GM21825 (cell line): ENCODE measurements at regions not wholly inside any gene's neighbourhood (a gene's known extent, or its start where the extent isn't known, plus 50 kb on each side); places are given as distances from the start of the nearest gene placed in this dataset.
A peak's percentile ranks its signal among the peaks of the same experiment; 100 is the strongest.
"Not testable (repeated sequence)": the region's sequence is repeated elsewhere in the genome, so short reads cannot be mapped to it uniquely, and the experiment has no call there.

Experiments
- ATAC-seq: cut with Tn5 transposase; IDR thresholded peaks from one replicate; pipeline ENCODE4 v1.9.1; 2021; ENCODE audit warnings: mild to moderate bottlenecking, moderate library complexity; ENCODE audit not compliant: unreplicated experiment

DNA sequence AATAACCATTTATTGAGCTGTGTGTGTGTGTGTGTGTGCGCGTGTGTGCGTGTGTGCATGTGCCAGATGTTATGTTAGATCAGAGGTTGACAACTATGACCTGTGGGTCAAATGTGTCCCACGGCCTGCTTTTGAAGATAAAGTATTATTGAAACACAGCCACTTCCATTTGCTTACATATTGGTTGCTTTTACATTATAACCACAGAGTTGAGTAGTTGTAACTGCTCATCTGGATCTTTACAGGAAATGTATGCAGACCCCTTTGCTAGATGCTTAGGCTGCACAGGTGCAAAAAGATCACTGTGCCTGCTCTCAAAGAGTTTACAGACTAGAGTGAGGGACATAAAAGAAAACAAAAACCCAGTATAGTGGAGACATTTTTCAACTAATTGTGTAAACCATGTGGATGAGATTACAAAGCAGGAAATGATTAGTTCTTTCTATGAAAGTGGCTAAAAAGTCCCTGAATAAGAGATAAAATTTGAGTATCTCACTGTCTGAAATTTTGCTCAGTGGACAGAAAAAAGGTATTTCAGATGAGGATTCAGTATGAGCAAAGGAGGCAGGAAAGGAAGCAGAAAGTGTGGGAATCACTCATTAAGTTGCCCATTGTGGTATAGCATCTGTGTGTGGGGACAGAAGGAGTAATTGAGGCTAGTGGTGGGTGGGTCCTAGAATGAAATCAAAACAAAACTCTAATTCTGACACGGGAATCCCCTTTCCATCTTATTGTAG lies 188.4 kb downstream of the PAH start:
- ATAC-seq: peak; percentile 48

DNA sequence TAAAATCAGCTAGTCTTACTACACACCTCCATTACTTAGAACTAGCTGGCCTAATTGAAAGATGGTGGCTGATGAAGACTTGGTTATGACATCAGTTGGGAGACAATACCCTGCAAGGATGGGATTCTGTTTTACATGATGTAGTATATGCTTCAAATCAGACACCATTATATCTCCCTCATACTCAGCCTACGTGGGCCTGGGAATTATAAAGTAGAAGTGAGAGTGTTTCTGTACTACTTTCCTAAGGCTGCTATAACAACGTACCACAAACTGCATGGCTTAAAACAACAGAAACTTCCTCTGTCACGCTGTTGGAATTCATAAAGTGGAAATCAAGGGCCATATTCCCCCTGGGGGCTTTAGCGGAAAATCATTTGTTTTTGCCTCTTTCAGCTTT lies 190.4 kb downstream of the PAH start:
- no peak for ATAC-seq

DNA sequence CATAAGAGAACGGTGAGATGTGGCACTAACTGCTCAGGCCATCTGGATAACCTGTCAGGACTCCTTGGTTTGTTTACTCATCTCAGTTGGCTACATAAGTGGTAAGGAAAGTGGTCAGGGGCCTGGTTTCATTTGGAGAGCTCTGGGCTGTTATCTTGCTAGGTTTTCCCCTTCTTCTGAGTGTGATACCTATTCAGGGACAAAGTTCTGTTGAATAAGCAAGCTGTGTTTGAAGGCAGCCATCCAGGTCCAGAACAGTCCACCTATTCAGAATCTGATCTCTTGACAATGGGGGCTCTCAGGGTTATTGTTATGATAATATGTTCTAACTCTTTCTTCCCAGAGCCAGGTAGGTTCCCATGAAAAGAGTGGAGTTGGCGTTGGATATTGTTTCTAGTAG lies 194.9 kb downstream of the PAH start:
- ATAC-seq: no peak

DNA sequence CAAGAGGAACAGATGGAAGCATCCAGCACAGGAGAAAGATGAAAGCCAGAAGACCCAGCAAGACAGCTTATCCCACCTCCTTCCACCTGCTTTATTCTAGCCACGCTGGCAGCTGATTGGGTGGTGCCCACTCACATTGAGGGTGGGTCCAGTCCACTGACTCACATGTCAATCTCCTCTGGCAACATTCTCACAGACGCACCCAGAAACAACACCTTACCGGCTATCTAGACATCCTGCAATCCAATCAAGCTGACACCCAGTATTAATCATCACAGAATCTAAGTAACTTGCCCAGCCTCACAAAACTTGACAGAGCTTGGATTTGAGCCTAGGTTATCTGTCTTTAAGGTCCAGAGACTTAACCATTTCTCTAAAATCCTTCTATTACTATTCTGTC lies 208.9 kb downstream of the PAH start:
- no peak for ATAC-seq

- no peak for ATAC-seq
Measured at GRCh38 chr12:102702447-102703114, 214.5 kb downstream of the PAH start.

GRCh38 chr12:102696045-102696444 lies 215.7 kb upstream of the IGF1 start:
- ATAC-seq: no peak

DNA sequence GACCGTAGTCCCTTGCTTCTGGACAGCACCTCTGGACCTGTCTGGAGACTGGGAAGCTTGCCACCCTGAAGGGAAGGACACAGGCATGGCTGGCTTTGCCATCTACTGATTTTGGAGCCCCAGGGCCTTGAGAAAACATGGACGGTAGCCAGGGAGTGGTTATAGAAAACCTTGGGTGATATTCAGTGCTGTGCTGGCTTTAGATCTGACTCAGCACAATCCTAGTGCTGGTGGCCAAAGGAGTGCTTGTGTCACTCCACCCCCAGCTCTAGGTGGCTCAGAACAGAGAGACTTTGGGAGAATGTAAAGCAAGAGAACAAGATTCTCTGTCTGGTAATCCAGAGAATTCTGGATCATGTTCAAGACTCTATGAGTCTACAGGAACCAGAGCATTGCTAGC lies 214.5 kb upstream of the IGF1 start:
- ATAC-seq: no peak

DNA sequence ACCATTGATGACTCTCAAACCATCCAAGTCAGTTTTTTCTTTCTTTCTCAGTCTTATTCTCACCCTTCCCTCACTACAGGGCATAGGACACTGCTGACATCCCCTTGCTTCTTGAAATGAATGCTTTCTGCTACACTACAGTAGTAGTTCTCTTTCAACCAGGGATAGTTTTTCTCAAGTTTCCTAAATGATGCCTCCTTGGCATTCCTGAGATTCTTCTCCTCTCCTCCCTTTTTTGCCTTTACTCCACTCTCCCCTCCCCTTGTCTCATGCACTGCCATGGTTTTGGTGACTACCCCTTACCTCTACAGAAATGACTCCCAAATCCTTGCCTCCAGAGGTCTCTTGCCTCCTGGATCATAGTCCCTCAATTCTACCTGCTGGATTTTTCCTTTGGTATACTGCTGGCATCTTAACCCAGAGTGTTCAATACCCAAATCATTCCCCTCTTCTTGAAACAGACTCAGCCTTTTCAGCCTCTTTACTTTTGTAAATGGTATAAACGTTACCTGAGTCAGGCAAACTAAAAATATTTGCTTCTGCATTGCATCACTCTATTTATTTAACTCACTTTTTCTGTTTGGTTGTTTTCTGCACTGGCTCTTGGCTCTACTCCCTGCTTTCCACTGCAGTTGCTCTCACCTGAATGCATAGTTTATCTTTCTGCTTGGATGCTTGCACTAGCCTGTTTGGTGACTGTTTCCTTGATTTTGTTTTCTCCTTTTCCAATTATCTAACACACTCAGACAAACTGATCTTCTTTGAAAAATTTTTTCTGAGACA lies 211.6 kb upstream of the IGF1 start:
- ATAC-seq: no peak

GRCh38 chr12:102690253-102690652 lies 209.9 kb upstream of the IGF1 start:
- no peak for ATAC-seq

DNA sequence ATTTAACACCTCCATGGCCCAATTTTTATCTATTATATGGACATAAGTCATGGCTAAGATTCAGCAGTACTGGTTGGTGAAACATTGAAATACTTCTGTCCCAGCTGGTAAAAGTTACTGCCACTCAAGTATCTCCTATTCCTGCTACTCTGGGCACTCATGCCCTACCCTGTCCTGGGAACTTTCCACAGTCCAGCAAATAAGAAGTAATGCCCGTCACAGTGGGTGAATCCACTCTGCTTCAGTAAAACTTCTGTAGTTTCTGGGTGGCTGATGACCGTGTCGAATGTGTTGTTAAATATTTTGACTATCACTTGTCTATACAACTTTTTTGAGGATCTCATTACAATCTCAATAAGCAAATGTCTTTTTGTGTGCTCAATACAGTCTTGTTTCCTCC lies 209.3 kb upstream of the IGF1 start:
- ATAC-seq: no peak

DNA sequence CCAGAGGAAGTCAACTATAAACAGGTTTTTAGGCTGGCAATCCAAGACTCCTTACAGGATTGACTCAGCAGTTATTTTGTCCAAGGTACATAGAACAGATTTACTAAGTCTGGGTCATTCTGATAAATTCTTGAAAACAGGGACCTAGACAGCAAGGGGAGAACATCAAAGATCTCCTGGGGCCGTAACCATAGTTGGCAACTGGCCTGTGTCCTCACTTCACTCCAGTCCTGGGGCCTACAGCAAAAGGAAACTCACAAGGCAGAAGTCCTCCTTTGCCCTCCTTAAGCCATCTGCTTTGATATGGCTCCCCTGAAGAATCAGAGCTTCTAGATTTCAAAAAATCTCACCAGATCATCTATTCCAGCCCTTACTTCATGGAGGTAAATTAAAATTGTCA lies 207.2 kb upstream of the IGF1 start:
- no peak for ATAC-seq

- ATAC-seq: no peak
Measured at GRCh38 chr12:102685841-102686240, 205.5 kb upstream of the IGF1 start.

DNA sequence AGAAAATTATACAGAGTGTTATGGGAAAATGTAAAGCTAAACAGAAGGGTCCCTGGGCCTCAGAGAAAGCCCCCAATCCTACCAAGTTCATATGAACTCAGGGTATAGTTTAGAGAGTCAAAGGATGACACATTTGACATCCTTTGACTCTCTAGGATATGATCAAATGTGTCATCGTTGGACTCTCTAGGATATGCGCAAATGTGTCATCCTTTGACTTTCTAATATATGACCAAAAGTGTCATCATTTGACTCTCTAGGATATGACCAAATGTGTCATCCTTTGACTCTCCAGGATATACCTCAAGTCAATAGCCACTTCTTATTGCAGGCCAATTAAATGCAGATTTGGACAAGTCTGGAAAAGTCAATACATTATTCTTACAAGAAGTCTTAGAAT lies 204.8 kb upstream of the IGF1 start:
- no peak for ATAC-seq

DNA sequence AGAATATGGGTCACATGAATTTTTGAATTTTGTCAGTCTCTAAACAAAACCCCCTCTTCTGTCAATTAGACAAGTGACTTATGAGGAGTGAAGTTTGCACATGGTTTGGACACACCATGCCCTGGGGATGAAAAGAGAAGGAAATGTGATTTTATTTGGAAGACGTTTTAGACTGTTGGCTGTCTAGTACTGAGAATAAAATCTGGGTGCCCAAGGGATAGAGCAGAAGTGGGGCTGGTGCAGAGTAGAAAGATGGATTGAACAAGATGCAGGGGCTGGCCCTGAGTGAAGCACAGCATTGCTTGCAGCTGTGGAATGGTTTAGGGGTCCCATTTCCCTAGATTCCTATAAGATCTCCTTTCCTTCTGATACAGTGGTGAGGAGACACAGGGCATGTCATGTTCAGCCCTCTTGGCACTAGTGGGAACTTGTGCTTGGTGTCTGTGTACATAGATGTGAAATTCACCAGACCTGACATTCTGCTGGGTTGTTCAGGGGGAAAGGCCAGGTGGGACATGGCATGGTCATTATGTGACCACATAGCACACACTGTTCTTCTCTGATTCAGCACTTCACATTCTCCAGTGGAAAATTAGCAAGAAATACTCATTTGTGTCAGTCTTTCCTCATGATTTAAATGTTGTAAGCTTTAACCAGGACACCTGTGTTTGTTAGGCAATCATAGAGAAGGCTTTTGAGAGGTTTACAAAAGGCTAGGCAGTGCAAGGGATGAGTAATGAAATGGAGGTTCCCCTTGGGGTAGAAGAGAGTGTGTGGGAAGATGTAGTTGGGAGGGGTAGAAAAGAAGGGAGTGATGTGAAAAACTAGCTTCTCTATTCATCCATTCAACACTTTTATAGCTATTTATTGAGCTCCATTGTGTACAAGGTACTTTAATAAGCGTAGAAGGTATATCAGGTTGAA lies 202.3 kb upstream of the IGF1 start:
- no peak for ATAC-seq

- no peak for ATAC-seq
Measured at GRCh38 chr12:102681747-102682146, 201.4 kb upstream of the IGF1 start.

GRCh38 chr12:102681309-102681708 lies 200.9 kb upstream of the IGF1 start:
- no peak for ATAC-seq

- no peak for ATAC-seq
Measured at GRCh38 chr12:102680304-102680703, 199.9 kb upstream of the IGF1 start.

DNA sequence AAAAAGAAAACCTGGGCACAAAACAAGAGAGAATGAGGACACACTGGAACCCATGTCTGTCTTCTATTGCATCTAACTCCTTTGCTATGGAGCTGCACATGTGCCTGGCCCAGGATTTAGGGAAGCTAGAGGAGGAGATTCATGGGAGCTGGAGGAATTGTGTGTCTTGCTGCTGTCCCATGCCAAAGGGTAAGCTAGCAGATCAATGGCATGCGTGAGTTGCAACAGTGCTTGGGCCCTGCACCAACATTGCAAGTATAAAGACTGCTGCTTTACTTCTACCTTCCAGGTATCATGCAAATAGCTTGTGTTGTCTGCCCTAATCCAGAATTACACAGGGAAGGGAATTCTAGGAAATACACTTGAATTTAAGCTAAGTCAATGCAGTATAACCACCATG lies 196.4 kb upstream of the IGF1 start:
- ATAC-seq: no peak

- no peak for ATAC-seq
Measured at GRCh38 chr12:102675672-102676071, 195.3 kb upstream of the IGF1 start.

- no peak for ATAC-seq
Measured at GRCh38 chr12:102673606-102674005, 193.2 kb upstream of the IGF1 start.

GRCh38 chr12:102672212-102672611 lies 191.8 kb upstream of the IGF1 start:
- not testable (repeated sequence) for ATAC-seq
